D721Med (cell line): ENCODE measurements at regions not wholly inside any gene's neighbourhood (a gene's known extent, or its start where the extent isn't known, plus 50 kb on each side); places are given as distances from the start of the nearest gene placed in this dataset.

Experiments
- DNase-seq: peaks from one replicate; pipeline ENCODE4 v3.0.0; 2011; ENCODE audit warnings: low spot score; ENCODE audit not compliant: insufficient read length
- FAIRE-seq: peaks from 2 replicates; lab custom pipeline; 2011; peaks lifted over from hg19 to GRCh38; lab: Jason Lieb, UNC
- TF ChIP-seq, protein P1 (sequence below): IDR thresholded peaks from 2 replicates; pipeline ENCODE4 v1.5.1; 2012; ENCODE audit warnings: mild to moderate bottlenecking, control low read depth; ENCODE audit not compliant: insufficient read depth; ENCODE audit errors: missing control alignments

- no peak for DNase-seq
- TF ChIP-seq, protein P1, sequence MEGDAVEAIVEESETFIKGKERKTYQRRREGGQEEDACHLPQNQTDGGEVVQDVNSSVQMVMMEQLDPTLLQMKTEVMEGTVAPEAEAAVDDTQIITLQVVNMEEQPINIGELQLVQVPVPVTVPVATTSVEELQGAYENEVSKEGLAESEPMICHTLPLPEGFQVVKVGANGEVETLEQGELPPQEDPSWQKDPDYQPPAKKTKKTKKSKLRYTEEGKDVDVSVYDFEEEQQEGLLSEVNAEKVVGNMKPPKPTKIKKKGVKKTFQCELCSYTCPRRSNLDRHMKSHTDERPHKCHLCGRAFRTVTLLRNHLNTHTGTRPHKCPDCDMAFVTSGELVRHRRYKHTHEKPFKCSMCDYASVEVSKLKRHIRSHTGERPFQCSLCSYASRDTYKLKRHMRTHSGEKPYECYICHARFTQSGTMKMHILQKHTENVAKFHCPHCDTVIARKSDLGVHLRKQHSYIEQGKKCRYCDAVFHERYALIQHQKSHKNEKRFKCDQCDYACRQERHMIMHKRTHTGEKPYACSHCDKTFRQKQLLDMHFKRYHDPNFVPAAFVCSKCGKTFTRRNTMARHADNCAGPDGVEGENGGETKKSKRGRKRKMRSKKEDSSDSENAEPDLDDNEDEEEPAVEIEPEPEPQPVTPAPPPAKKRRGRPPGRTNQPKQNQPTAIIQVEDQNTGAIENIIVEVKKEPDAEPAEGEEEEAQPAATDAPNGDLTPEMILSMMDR: no peak
- FAIRE-seq: no peak
Measured at GRCh38 chr2:163259489-163259888, 420.9 kb upstream of the KCNH7 start.

- DNase-seq: no peak
- TF ChIP-seq, protein P1: no peak
- FAIRE-seq: no peak
Measured at GRCh38 chr2:163255086-163255485, 416.5 kb upstream of the KCNH7 start.

GRCh38 chr2:163253621-163254285 lies 415.2 kb upstream of the KCNH7 start:
- DNase-seq (no peak), FAIRE-seq (no peak)
- TF ChIP-seq, protein P1: no peak

DNA sequence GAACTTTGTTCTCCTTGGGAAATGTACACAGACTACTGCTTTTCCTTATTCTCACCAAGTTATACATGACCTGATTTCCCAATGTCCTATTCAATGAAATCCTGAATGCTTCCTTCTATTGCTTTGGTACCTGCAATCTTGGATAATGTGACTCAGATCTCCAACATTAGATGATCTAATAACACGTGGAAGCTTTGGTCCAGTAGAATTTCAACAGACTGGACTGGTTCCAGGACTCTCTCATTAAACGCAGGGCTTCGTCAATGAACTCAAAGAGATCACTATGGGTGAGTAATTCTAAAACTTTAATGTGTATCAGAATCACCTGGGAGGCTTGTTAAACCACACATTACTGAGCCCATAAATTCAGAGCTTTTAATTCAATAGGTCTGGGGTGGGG lies 413.6 kb upstream of the KCNH7 start:
- FAIRE-seq (no peak), DNase-seq (no peak)
- TF ChIP-seq, protein P1: no peak

DNA sequence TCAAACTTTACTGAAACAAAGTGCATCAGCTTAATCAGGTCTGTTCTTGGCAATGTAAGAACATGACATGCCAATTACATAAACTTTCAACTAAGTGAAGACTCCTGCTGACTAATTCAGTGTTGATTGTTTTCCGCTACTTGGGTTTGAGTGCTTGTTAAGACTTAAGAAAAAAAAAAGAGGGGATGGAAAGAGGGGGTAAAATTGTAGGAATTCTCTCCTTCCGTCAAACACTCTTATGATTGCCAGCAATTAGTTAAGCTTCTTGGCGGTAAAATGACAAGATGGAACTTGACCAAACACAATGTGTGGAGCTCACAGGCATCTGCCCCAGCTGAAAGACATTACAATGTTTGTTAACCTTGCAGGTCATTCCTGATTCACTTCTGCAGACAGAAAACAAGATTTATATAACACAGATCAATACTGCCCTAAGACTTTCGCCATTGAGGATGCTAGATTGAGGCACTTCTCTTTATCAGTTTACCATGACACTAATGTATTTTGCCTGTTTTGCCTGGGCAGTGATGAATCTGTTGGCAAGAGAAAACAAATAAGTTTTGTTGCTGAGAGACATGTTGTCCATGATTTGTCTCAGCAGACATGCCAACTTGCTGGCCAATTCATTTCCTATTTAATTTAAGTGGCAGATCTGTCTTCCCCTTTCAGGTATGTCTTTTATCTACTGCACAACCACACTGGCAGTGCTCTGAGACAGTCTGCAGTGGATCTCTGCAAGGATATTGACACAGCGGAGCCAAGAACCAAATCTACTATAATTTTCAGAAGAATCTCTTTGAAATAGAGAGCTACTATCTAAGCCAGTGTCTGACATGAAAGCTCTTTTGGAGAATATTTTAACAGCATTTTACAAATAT lies 410.0 kb upstream of the KCNH7 start:
- DNase-seq (no peak), FAIRE-seq (no peak)
- TF ChIP-seq, protein P1: no peak

DNA sequence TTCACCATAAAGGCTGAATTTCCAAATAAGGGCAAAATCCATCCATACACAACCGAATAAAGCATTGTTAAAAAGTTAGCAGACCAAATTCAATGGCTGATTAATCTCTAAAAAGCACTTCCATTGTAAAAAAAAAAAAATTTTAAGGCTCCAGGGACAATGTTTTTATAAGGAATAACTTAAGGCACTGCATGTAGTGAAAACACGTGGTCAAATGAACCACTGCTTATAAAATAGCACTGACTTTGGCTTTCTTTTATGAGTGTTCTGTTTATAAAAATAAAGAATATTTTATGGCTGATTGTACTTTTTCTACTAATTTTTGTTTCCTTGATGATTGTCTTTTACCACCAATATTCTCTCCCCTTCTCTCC lies 409.3 kb upstream of the KCNH7 start:
- DNase-seq (no peak), FAIRE-seq (no peak)
- TF ChIP-seq, protein P1: no peak

DNA sequence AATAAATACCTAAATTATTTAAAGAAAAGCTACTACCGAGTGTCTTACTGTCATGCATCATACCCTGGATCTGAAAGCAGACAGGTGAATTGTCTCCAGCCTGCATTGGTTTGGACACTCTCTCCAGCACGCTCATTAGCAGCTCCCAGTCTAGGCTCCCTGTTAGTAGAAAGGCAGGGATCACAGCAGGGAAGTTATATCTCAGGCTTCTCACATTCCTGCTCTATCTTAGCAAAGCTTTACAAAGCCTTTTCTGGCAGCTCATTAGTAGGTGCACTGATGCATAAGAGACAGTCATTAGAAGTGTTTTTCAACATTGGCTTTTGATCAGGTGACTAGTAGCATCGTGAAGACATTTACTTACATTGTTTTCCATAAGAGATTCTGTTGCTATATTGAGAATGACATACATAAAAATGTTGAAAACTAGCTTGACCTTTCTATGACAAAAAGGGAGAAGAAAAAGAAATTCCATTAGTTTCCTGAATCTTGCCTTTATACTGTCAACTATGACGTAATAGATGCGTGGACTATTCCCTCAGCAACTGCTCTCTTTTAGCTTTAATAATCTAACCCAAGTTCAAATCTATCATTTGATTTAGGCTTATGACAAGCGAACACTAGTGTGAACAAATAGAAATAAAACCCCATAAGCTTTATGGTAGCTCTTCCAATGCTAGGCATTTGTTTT lies 408.7 kb upstream of the KCNH7 start:
- no peak for DNase-seq
- FAIRE-seq: no peak
- TF ChIP-seq, protein P1: no peak
